OCI-LY3 (cell line): ENCODE measurements at regions not wholly inside any gene's neighbourhood (a gene's known extent, or its start where the extent isn't known, plus 50 kb on each side); places are given as distances from the start of the nearest gene placed in this dataset.

Experiments
- H2AFZ ChIP-seq: fragments of 200-600, 300-600 bp; shearing (Covaris generic); 2 replicates; pipeline ENCODE4 v1.6.0; 2014; ENCODE audit warnings: antibody characterized with exemption, low read depth, low read length
- H3K27ac ChIP-seq: fragments of 200-600, 300-600 bp; sonication (generic); 2 replicates; pipeline ENCODE4 v1.5.1; 2014; ENCODE audit warnings: mild to moderate bottlenecking, low read length, moderate library complexity, mixed read lengths
- H3K27me3 ChIP-seq: fragments of 200-600, 300-600 bp; sonication (generic); 2 replicates; pipeline ENCODE4 v1.6.1; 2014; ENCODE audit warnings: low read depth, low read length, mixed read lengths
- H3K36me3 ChIP-seq: fragments of 200-600, 300-600 bp; sonication (generic); replicated peaks from 2 replicates; pipeline ENCODE3; 2014; ENCODE audit warnings: low read depth, low read length, mixed read lengths
- H3K4me1 ChIP-seq: fragments of 300-600, 200-600 bp; sonication (generic); 2 replicates; pipeline ENCODE4 v1.6.1; 2014; ENCODE audit warnings: low read length, mixed read lengths
- H3K4me2 ChIP-seq: fragments of 200-600, 300-600 bp; sonication (generic); 2 replicates; pipeline ENCODE4 v1.6.1; 2014; ENCODE audit warnings: low read length, mixed read lengths
- H3K4me3 ChIP-seq: fragments of 300-600, 200-600 bp; sonication (generic); 2 replicates; pipeline ENCODE4 v1.5.1; 2014; ENCODE audit warnings: antibody characterized with exemption, mild to moderate bottlenecking, low read length, moderate library complexity
- H3K79me2 ChIP-seq: fragments of 300-600, 200-600 bp; shearing (Covaris generic); 2 replicates; pipeline ENCODE4 v1.6.1; 2014; ENCODE audit warnings: mild to moderate bottlenecking, low read length, mixed read lengths
- H3K9ac ChIP-seq: fragments of 300-600, 200-600 bp; shearing (Covaris generic); 2 replicates; pipeline ENCODE4 v1.6.0; 2014; ENCODE audit warnings: mild to moderate bottlenecking, low read length, moderate library complexity
- H3K9me3 ChIP-seq: fragments of 200-600, 300-600 bp; shearing (Covaris generic); 2 replicates; pipeline ENCODE4 v1.6.1; 2014; ENCODE audit warnings: low read length, mixed read lengths; ENCODE audit not compliant: insufficient read depth
- H4K20me1 ChIP-seq: fragments of 200-600, 300-600 bp; sonication (generic); 2 replicates; pipeline ENCODE4 v1.6.1; 2016; ENCODE audit warnings: low read length, mixed read lengths; ENCODE audit not compliant: insufficient read depth
- EZH2phosphoT487 ChIP-seq: fragments of 200-600 bp; shearing (Covaris generic); IDR thresholded peaks from 2 replicates; pipeline ENCODE4 v1.6.1; 2018; ENCODE audit warnings: antibody characterized with exemption, mixed run types, low read depth
- TF ChIP-seq, protein P1 (sequence below): fragments of 200-600, 300-600 bp; sonication (generic); IDR thresholded peaks from 2 replicates; pipeline ENCODE4 v1.5.1; 2014; ENCODE audit warnings: antibody characterized with exemption, low read length, low read depth

GRCh38 chr4:120524237-120524636 lies 398.3 kb downstream of the PRDM5 start:
- Histone ChIP-seq H3K27ac (no peak overlapping the region), H3K36me3 (no peaks in the 10 kb centered on the region), H3K9me3 (no peaks in the 10 kb centered on the region), H3K27me3 (no peaks in the 10 kb centered on the region), H4K20me1 (no peaks in the 10 kb centered on the region), H3K79me2 (no peaks in the 10 kb centered on the region), H3K4me2 (no peak overlapping the region), H3K9ac (no peak overlapping the region), H3K4me1 (no peaks in the 10 kb centered on the region), H3K4me3 (no peak overlapping the region), H2AFZ (no peak overlapping the region)
- TF ChIP-seq, protein P1, sequence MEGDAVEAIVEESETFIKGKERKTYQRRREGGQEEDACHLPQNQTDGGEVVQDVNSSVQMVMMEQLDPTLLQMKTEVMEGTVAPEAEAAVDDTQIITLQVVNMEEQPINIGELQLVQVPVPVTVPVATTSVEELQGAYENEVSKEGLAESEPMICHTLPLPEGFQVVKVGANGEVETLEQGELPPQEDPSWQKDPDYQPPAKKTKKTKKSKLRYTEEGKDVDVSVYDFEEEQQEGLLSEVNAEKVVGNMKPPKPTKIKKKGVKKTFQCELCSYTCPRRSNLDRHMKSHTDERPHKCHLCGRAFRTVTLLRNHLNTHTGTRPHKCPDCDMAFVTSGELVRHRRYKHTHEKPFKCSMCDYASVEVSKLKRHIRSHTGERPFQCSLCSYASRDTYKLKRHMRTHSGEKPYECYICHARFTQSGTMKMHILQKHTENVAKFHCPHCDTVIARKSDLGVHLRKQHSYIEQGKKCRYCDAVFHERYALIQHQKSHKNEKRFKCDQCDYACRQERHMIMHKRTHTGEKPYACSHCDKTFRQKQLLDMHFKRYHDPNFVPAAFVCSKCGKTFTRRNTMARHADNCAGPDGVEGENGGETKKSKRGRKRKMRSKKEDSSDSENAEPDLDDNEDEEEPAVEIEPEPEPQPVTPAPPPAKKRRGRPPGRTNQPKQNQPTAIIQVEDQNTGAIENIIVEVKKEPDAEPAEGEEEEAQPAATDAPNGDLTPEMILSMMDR, result no peak
- TF ChIP-seq EZH2phosphoT487, result no peak

GRCh38 chr4:120520761-120521160 lies 401.8 kb downstream of the PRDM5 start:
- Histone ChIP-seq H3K4me2 (no peak overlapping the region), H3K27me3 (no peaks in the 10 kb centered on the region), H3K4me3 (no peak overlapping the region), H3K36me3 (no peaks in the 10 kb centered on the region), H3K4me1 (no peaks in the 10 kb centered on the region), H3K27ac (no peak overlapping the region), H3K9ac (no peak overlapping the region), H3K9me3 (no peaks in the 10 kb centered on the region), H4K20me1 (no peaks in the 10 kb centered on the region), H2AFZ (no peak overlapping the region), H3K79me2 (no peaks in the 10 kb centered on the region)
- TF ChIP-seq, protein P1, result no peak
- TF ChIP-seq EZH2phosphoT487, result no peak

DNA sequence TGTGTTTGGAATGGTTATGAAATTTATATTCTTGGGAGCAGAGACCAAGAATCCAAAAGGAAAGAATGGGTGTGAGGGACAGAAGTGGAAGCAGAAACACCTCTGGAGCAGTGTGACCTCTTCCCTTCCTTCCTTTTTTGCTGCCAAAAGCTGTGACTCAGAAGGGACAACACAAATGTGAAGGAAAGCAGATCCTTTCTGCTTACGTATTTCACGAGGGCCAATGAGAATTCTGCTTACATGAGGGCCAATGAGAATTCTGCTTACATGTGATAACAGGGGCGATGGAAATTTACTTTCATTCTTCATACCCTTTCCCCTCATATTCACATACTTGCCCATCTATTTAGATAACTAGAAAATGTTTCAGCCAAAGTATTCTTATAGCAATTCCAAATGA lies 404.6 kb downstream of the PRDM5 start:
- Histone ChIP-seq H3K9me3 (no peaks in the 10 kb centered on the region), H3K4me2 (no peak overlapping the region), H3K4me1 (no peaks in the 10 kb centered on the region; the same call in 1 of the 2 replicates), H3K9ac (no peak overlapping the region), H3K79me2 (no peaks in the 10 kb centered on the region), H3K27ac (no peak overlapping the region), H3K27me3 (no peaks in the 10 kb centered on the region), H3K4me3 (no peak overlapping the region), H2AFZ (no peak overlapping the region), H4K20me1 (no peaks in the 10 kb centered on the region), H3K36me3 (no peaks in the 10 kb centered on the region)
- TF ChIP-seq, protein P1, result no peak
- no peak for TF ChIP-seq EZH2phosphoT487

DNA sequence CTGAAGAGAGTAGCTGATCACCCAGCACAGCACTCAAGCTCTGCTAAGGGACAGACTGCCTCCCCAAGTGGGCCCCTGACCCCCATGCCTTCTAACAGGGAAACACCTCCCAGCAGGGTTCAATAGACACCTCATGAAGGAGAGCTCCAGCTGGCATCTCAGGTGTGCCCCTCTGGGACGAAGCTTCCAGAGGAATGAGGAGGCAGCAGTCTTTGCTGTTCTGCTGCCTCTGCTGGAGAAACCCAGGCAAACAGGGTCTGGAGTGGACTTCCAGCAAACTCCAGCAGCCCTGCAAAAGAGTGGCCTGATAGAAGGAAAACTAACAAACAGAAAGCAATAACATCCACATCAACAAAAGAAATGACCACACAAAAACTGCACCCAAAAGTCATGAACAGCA lies 412.8 kb downstream of the PRDM5 start:
- Histone ChIP-seq H3K27me3 (no peaks in the 10 kb centered on the region), H3K4me3 (no peak overlapping the region), H3K9ac (no peak overlapping the region), H2AFZ (no peak overlapping the region), H3K9me3 (no peaks in the 10 kb centered on the region), H3K36me3 (no peaks in the 10 kb centered on the region), H3K79me2 (no peaks in the 10 kb centered on the region), H3K4me2 (no peak overlapping the region), H4K20me1 (no peaks in the 10 kb centered on the region), H3K4me1 (no peaks in the 10 kb centered on the region), H3K27ac (no peak overlapping the region)
- TF ChIP-seq EZH2phosphoT487, result no peak
- TF ChIP-seq, protein P1, result no peak
